IPS DF 6.9 (cell line): ENCODE measurements at regions not wholly inside any gene's neighbourhood (a gene's known extent, or its start where the extent isn't known, plus 50 kb on each side); places are given as distances from the start of the nearest gene placed in this dataset.

Source experiments
- DNase-seq: peaks from one replicate; pipeline ENCODE4 v3.0.0-alpha.2; 2013; ENCODE audit warnings: low read depth, low spot score
- H3K27ac ChIP-seq: one replicate; pipeline ENCODE4 v1.5.1; 2013; ENCODE audit warnings: low read length, control low read depth
- H3K27me3 ChIP-seq: 2 replicates; pipeline ENCODE4 v1.6.1; 2013; ENCODE audit warnings: mild to moderate bottlenecking, low read length; ENCODE audit not compliant: control insufficient read depth, insufficient read depth
- H3K36me3 ChIP-seq: 2 replicates; pipeline ENCODE4 v1.6.1; 2013; ENCODE audit warnings: low read length; ENCODE audit not compliant: control insufficient read depth, insufficient read depth
- H3K4me1 ChIP-seq: 2 replicates; pipeline ENCODE4 v1.6.1; 2013; ENCODE audit warnings: low read length; ENCODE audit not compliant: control insufficient read depth, insufficient read depth
- H3K4me3 ChIP-seq: 2 replicates; pipeline ENCODE4 v1.5.1; 2013; ENCODE audit warnings: mild to moderate bottlenecking, low read length
- H3K9me3 ChIP-seq: 2 replicates; pipeline ENCODE4 v1.6.1; 2013; ENCODE audit warnings: low read length, inconsistent platforms; ENCODE audit not compliant: control insufficient read depth, insufficient read depth
- WGBS: extraction: QIAGEN DNeasy Blood & Tissue Kit; methylation state at CpG from one replicate; pipeline ENCODE4 v1.1.7; 2013; ENCODE audit warnings: mixed read lengths, missing lambda C conversion rate; ENCODE audit not compliant: insufficient read length, insufficient coverage; 5-methylcytosine and 5-hydroxymethylcytosine counted together

DNA sequence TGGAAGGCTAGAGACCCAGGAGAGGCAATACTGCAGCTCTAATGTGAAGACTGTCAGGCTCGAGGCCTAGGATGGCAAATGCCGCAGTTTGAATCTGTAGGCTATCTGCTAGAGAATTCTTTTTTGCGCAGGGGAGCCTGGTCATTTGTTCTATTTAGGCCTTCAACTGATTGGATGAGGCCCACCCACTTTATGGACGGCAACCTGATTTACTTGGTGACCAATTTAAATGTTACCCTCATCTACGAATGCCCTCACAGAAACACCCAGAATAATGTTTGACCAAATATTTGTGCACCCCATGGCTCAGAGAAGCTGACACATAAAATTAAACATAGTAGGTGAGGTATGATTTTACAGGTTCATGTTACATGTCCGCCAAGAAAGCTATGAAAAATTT is 300.7 kb upstream of the GRM7 start:
- DNase-seq, result no peak
- H3K27me3 ChIP-seq, result no peaks in the 10 kb centered on the region
- H3K27ac ChIP-seq, result no peak overlapping the region

DNA sequence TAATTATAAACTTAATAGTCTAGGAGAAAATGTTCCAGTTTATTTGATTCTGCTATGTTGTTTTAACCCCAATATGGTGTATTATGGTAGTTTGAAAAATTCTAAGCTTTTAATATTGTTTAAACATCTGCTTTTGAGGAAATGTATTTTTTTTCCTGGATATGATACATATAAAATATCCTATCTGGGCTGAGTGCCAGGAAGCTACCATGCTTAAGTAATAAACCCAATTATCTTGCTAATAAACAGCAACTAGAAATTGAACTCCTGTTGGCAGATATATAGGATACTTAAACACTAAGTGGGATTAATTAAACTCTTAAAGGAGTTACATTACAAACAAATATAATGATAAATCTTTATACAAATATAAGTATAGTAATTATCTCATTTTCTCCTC is 293.7 kb upstream of the GRM7 start:
- Histone ChIP-seq H3K27ac (no peak overlapping the region), H3K27me3 (no peaks in the 10 kb centered on the region)
- DNase-seq, result no peak

More for the DNA sequence above, 300.7 kb upstream of the GRM7 start:
- H3K4me1 ChIP-seq, result no peaks in the 10 kb centered on the region
- no peaks in the 10 kb centered on the region for H3K36me3 ChIP-seq
- H3K9me3 ChIP-seq, result peaks cover 2% of the 10 kb centered on the region
- no CpG with 5 or more reads among the region's 6 CpGs for WGBS
- no peak overlapping the region for H3K4me3 ChIP-seq

DNA sequence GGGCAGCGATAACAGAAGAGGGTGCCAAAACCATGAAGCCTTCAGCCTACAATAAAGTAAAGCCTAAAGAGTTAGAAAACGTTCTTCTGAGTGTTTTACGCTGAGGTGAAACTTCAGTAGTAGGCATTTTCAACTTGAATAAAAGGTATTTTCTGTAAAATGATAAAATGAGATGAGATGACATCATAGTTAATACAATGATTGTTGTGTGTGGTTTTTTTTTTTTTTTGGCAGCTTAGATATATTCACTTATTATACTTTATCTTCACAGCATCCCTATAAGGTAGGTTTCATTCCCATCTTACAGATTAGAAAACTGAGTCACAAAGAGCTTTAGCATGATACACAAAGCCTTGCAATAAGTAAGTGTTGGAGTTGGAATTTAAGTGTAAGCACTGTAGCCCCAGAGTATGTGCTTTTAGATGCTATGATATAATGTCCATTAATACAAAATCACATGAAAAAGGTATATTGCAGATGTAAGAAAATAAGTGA is 291.9 kb upstream of the GRM7 start:
- Histone ChIP-seq H3K4me3 (no peak overlapping the region), H3K27ac (no peak overlapping the region), H3K4me1 (no peaks in the 10 kb centered on the region), H3K9me3 (peaks cover 2% of the 10 kb centered on the region), H3K27me3 (no peaks in the 10 kb centered on the region), H3K36me3 (no peaks in the 10 kb centered on the region)
- DNase-seq, result no peak
- no CpG with 5 or more reads among the region's 3 CpGs for WGBS

More for the DNA sequence above, 293.7 kb upstream of the GRM7 start:
- Histone ChIP-seq H3K9me3 (peaks cover 2% of the 10 kb centered on the region), H3K4me3 (no peak overlapping the region), H3K4me1 (no peaks in the 10 kb centered on the region), H3K36me3 (no peaks in the 10 kb centered on the region)

DNA sequence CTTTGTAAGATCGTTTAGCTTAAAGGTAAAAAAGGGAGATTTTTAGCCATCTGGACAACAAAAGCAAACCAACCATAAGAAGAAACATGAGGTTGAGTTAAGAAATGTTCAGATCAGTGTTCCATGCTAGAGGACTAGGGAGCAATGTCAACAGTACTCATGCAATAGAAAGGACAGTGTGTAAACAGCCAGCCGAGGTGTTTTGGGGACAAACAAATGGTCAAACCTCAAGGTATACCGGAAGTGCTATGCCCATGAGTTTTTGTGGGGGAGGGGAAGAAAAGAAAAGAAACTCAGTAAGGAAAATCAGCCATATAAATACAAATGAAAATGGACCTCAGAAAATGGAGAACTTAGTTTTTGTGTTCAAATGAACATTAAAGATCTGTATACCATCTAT is 289.5 kb upstream of the GRM7 start:
- no CpG with 5 or more reads among the region's 3 CpGs for WGBS
- H3K4me3 ChIP-seq, result no peak overlapping the region
- H3K27me3 ChIP-seq, result no peaks in the 10 kb centered on the region
- H3K36me3 ChIP-seq, result no peaks in the 10 kb centered on the region
- H3K4me1 ChIP-seq, result no peaks in the 10 kb centered on the region
- DNase-seq, result no peak
- H3K27ac ChIP-seq, result no peak overlapping the region
- no peaks in the 10 kb centered on the region for H3K9me3 ChIP-seq

DNA sequence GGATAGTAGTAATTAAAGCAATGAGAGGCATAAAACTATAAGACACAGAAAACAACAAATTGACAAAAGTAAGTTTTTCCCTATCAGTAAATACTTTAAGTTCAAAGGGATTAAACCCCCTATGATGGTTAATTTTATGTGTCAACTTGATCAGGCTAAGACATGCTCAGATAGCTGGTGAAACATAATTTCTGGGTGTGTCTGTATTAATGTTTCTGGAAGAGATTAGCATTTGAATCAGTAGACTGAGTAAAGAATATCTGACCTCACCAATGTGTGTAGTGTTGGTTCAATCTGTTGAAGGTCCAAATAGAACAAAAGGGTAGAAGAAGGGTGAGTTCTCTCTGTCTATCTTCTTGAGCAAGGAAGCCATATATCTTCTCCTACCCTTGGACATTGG is 283.3 kb upstream of the GRM7 start:
- Histone ChIP-seq H3K9me3 (no peaks in the 10 kb centered on the region), H3K4me1 (no peaks in the 10 kb centered on the region), H3K4me3 (no peak overlapping the region), H3K27me3 (no peaks in the 10 kb centered on the region), H3K27ac (no peak overlapping the region), H3K36me3 (no peaks in the 10 kb centered on the region)
- DNase-seq, result no peak

DNA sequence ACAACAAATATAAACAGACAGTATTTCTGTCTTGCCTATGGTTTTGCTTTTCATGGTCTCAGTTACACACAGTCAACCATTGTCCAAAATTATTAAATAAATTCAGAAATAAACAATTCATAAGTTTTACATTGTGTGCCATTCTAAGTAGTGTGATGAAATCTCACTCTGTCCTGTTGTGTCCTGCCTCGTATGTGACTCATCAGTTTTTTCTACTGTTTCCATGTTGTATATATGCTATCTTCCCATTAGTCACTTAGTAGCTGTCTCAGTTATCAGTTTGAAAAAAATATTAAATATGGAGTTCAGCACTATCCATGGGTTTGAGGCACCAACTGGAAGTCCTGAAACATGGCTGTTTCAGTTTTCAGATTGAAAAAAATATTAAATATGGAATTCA is 282.4 kb upstream of the GRM7 start:
- no peak overlapping the region for H3K4me3 ChIP-seq
- WGBS, result no CpG with 5 or more reads among the region's 1 CpG

DNA sequence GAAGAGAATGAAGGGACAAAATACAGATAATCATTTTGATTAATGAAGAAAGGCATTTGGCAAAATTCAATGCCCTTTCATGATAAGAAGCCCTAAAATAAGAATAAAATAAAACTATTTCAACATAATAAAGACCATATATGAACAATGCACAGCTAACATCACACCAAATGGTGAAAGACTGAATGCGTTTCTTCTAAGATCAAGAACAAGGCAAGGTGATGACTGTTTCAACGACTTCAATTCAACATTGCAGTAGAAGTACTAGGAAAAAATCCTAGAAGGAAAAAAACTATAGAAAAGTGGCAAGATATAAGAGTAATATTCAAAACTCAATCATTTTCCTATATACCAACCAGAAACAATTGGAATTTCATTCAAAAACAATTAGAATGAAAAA is 280.1 kb upstream of the GRM7 start:
- DNase-seq, result no peak
- Histone ChIP-seq H3K4me1 (no peaks in the 10 kb centered on the region), H3K27ac (no peak overlapping the region), H3K36me3 (no peaks in the 10 kb centered on the region), H3K4me3 (no peak overlapping the region), H3K27me3 (no peaks in the 10 kb centered on the region), H3K9me3 (no peaks in the 10 kb centered on the region)
- no CpG with 5 or more reads among the region's 2 CpGs for WGBS

More for the DNA sequence above, 282.4 kb upstream of the GRM7 start:
- H3K27me3 ChIP-seq, result no peaks in the 10 kb centered on the region
- H3K4me1 ChIP-seq, result no peaks in the 10 kb centered on the region
- no peak for DNase-seq
- no peaks in the 10 kb centered on the region for H3K36me3 ChIP-seq
- H3K27ac ChIP-seq, result no peak overlapping the region
- no peaks in the 10 kb centered on the region for H3K9me3 ChIP-seq

DNA sequence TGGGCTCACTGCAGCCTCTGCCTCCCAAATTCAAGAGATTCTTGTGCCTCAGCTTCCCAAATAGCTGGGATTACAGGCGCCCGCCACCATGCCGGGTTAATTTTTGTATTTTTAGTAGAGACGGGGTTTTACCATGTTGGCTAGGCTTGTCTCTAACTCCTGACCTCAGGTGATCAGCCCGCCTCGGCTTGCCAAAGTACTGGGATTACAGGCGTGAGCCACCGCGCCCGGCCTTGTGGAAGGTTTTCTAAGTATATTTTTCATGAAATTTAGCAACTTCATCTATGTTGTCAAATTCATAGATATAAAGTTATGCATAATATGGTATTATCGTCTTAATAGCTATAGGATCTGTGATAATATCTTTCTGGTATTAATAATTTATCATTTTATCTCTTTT is 275.6 kb upstream of the GRM7 start:
- no peak overlapping the region for H3K27ac ChIP-seq
- no CpG with 5 or more reads among the region's 11 CpGs for WGBS
- H3K36me3 ChIP-seq, result no peaks in the 10 kb centered on the region
- DNase-seq, result no peak
- no peaks in the 10 kb centered on the region for H3K9me3 ChIP-seq
- H3K4me1 ChIP-seq, result no peaks in the 10 kb centered on the region
- no peak overlapping the region for H3K4me3 ChIP-seq
- no peaks in the 10 kb centered on the region for H3K27me3 ChIP-seq

DNA sequence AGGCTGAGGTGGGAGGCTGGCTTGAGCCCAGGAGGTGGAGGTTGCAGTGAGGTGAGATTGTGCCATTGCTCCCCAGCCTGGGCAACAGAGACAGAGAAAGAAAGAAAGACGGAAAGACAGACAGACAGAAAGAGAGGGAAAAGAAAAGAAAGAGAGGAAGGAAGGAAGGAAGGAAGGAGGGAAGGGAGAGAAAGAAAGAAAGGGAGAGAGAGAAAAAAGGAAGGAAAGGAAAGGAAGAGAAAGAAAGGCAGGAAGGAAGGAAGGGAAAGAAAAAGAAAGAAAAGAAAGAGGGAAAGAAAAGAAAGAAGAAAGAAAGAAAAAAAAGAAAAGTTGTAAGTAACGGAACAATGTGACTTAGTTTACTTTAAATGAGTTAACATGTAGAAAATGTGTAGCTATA is 260.7 kb upstream of the GRM7 start:
- H3K4me3 ChIP-seq, result no peak overlapping the region
- H3K27ac ChIP-seq, result no peak overlapping the region
- H3K9me3 ChIP-seq, result no peaks in the 10 kb centered on the region; the same call in 1 of the 2 replicates
- DNase-seq, result no peak
- H3K4me1 ChIP-seq, result no peaks in the 10 kb centered on the region
- no peaks in the 10 kb centered on the region for H3K27me3 ChIP-seq
- WGBS, result 100% methylated on average over 1 of the region's 2 CpGs
- H3K36me3 ChIP-seq, result no peaks in the 10 kb centered on the region

DNA sequence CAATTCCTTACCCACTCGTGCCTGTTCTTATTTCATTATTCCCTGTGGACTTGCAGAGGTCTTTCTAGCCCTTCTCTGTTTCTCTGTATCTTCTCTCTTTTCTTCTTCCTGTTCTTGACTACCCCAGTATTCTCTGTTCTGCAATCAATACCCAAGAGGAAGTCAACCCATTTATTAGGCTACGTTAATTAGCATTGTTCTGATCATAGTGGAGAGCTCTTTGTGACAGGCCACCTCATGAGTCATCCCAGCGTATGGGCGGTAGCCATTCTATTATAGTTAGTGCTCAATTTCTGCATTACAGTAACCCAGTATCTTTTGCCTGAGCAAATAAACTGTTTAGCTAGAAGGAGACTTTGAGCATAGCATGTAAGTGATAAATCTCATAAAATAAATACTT is 259.5 kb upstream of the GRM7 start:
- H3K9me3 ChIP-seq, result no peaks in the 10 kb centered on the region; the same call in 1 of the 2 replicates
- H3K36me3 ChIP-seq, result no peaks in the 10 kb centered on the region
- H3K4me3 ChIP-seq, result no peak overlapping the region
- no peaks in the 10 kb centered on the region for H3K27me3 ChIP-seq
- WGBS, result no CpG with 5 or more reads among the region's 4 CpGs
- no peak for DNase-seq
- no peaks in the 10 kb centered on the region for H3K4me1 ChIP-seq
- H3K27ac ChIP-seq, result no peak overlapping the region

DNA sequence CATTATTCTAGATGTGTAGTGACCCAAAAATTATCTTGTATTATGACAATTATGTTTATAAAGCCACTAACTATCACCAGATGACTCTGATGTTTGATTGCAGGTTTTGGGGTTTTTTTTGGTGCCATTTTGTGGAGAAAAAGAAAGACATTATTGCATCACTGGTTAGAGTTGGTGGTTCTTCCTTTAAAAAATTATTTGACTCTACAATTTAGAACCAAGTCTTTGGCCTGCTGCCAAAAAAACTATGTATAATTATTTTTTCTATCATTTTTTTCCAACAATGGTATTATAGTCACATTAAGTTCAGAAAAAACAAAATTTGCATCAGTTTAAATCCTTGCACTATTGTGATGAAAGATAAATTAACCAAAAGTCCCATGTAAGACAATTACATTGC is 258.6 kb upstream of the GRM7 start:
- Histone ChIP-seq H3K27me3 (no peaks in the 10 kb centered on the region), H3K27ac (no peak overlapping the region), H3K36me3 (no peaks in the 10 kb centered on the region), H3K4me1 (no peaks in the 10 kb centered on the region), H3K4me3 (no peak overlapping the region), H3K9me3 (no peaks in the 10 kb centered on the region; the same call in 1 of the 2 replicates)
- DNase-seq, result no peak
